Fibroblast of lung (primary cell): ENCODE measurements at regions not wholly inside any gene's neighbourhood (a gene's known extent, or its start where the extent isn't known, plus 50 kb on each side); places are given as distances from the start of the nearest gene placed in this dataset.

Experiments
- DNase-seq, 2 donors: peaks; one replicate each; pipeline versions ENCODE4 v3.0.0 to v3.0.0-alpha.2; 2010; ENCODE audit warnings: low read depth in 2 of 2
- H2AFZ ChIP-seq: 2 replicates; pipeline ENCODE4 v1.5.1; 2012; ENCODE audit warnings: low read length, control low read depth, inconsistent platforms
- H3K27ac ChIP-seq: 2 replicates; pipeline ENCODE4 v1.5.1; 2011; ENCODE audit warnings: low read length, control low read depth; ENCODE audit not compliant: insufficient read depth
- H3K27me3 ChIP-seq: 2 replicates; pipeline ENCODE4 v1.5.1; 2011; ENCODE audit warnings: mild to moderate bottlenecking, low read length; ENCODE audit not compliant: control insufficient read depth, insufficient read depth
- H3K36me3 ChIP-seq: 2 replicates; pipeline ENCODE4 v1.5.1; 2011; ENCODE audit warnings: low read length; ENCODE audit not compliant: control insufficient read depth, insufficient read depth
- H3K4me1 ChIP-seq: 2 replicates; pipeline ENCODE4 v1.5.1; 2011; ENCODE audit warnings: low read length; ENCODE audit not compliant: control insufficient read depth, insufficient read depth; ENCODE audit errors: extremely low read depth
- H3K4me2 ChIP-seq: 2 replicates; pipeline ENCODE4 v1.5.1; 2011; ENCODE audit warnings: low read length, control low read depth; ENCODE audit not compliant: insufficient read depth; ENCODE audit errors: extremely low read depth
- H3K4me3 ChIP-seq, 4 experiments: fragments of 200-600 bp in 1 of 4; sonication (generic) in 1 of 4; replicated peaks in 1 of 4; 2 replicates each; pipeline ENCODE4 v1.5.1; 2011 to 2016; ENCODE audit warnings: low read length in 4 of 4, low read depth in 3 of 4, mild to moderate bottlenecking in 3 of 4, control low read depth in 2 of 4, inconsistent platforms in 1 of 4, mixed read lengths in 1 of 4; ENCODE audit not compliant: insufficient read depth in 1 of 4; ENCODE audit errors: control extremely low read depth in 1 of 4
- H3K79me2 ChIP-seq: 2 replicates; pipeline ENCODE4 v1.5.1; 2012; ENCODE audit warnings: mild to moderate bottlenecking, low read length, inconsistent platforms; ENCODE audit not compliant: control insufficient read depth, insufficient read depth
- H3K9ac ChIP-seq: 2 replicates; pipeline ENCODE4 v1.5.1; 2011; ENCODE audit warnings: mild to moderate bottlenecking, low read length, control low read depth; ENCODE audit not compliant: insufficient read depth
- H3K9me3 ChIP-seq: 2 replicates; pipeline ENCODE4 v1.5.1; 2012; ENCODE audit warnings: low read depth, low read length; ENCODE audit not compliant: control insufficient read depth, insufficient read depth
- H4K20me1 ChIP-seq: 2 replicates; pipeline ENCODE4 v1.5.1; 2011; ENCODE audit warnings: low read length; ENCODE audit not compliant: control insufficient read depth, insufficient read depth; ENCODE audit errors: extremely low read depth
- EZH2 ChIP-seq: IDR thresholded peaks from 2 replicates; pipeline ENCODE4 v1.5.1; 2012; ENCODE audit warnings: low read length, control low read depth, mild to moderate bottlenecking; ENCODE audit errors: missing control alignments
- TF ChIP-seq, protein P1 (sequence below), 2 donors: IDR thresholded peaks in 1 of 2; conservative IDR thresholded peaks in 1 of 2; 1 replicate in 1 of 2; 2 replicates in 1 of 2; pipeline ENCODE4 v1.5.1; 2011 to 2012; ENCODE audit warnings: low read length in 2 of 2, control low read depth in 1 of 2, inconsistent platforms in 1 of 2, low read depth in 1 of 2, mild to moderate bottlenecking in 1 of 2

DNA sequence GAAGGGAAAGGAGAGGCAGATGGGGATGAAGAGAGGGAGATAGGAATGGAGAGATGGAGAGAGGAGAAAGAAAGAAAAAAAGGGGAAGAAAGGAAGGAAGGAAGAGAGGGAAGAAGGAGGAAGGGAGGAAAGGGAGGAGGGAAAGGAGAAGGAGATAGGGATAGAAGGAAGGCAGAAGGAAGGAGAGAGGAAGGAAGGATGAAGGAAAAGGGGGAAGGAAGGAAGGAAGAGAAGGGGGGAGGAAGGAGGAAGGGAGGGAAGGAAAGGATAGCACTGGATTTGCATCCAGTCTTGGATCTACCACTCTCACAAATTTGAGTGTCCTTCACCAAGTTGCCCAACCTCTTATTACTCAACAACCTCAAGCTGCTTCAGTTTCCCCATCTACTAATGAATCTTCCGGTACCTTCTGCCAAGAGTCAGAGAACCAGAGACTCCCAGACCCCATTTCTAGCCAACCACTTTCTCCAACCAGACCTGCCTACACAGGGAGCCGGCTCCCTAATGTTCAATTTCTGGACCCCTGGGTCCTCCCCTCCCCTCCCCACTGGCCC is 79.7 kb upstream of the FOXP4 start:
- no peaks in the 10 kb centered on the region for H3K9me3 ChIP-seq
- TF ChIP-seq, protein P1, sequence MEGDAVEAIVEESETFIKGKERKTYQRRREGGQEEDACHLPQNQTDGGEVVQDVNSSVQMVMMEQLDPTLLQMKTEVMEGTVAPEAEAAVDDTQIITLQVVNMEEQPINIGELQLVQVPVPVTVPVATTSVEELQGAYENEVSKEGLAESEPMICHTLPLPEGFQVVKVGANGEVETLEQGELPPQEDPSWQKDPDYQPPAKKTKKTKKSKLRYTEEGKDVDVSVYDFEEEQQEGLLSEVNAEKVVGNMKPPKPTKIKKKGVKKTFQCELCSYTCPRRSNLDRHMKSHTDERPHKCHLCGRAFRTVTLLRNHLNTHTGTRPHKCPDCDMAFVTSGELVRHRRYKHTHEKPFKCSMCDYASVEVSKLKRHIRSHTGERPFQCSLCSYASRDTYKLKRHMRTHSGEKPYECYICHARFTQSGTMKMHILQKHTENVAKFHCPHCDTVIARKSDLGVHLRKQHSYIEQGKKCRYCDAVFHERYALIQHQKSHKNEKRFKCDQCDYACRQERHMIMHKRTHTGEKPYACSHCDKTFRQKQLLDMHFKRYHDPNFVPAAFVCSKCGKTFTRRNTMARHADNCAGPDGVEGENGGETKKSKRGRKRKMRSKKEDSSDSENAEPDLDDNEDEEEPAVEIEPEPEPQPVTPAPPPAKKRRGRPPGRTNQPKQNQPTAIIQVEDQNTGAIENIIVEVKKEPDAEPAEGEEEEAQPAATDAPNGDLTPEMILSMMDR (conservative IDR thresholded peaks at IDR 0.05 in 1 of 2, IDR thresholded peaks at IDR 0.05 in 1 of 2; ENCODE audit: low read depth in 1 of 2, low read length in 2 of 2) = no peak
- TF ChIP-seq EZH2 = no peak
- H3K27ac ChIP-seq = no peak overlapping the region
- no peak for DNase-seq
- no peak overlapping the region for H3K4me3 ChIP-seq
- H3K79me2 ChIP-seq = no peaks in the 10 kb centered on the region
- no peak overlapping the region for H3K4me2 ChIP-seq
- H3K4me1 ChIP-seq = no peaks in the 10 kb centered on the region
- no peaks in the 10 kb centered on the region for H4K20me1 ChIP-seq
- peaks cover 14% of the 10 kb centered on the region for H3K27me3 ChIP-seq
- H3K9ac ChIP-seq = no peak overlapping the region
- no peak overlapping the region for H2AFZ ChIP-seq
- no peaks in the 10 kb centered on the region for H3K36me3 ChIP-seq

DNA sequence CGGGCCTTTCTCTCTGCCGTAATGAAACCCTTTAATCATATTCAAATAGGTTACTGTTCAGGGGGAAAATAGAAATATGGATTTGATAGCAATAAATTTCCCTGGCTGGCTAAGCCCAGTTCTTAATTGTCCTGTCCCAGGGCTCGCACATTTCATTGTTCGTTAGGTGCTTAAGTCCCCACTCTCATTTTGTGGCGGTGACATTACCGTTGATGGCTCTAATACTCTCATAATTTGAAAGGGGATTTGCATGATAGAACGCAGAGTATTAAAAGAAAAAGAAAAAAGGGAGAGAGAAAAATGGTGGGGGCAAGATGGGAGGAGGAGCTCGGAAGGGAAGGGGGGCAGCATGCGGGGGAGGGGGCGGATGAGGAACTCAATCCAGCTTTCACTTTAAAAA is 79.1 kb upstream of the FOXP4 start:
- TF ChIP-seq EZH2 = no peak
- TF ChIP-seq, protein P1 (conservative IDR thresholded peaks at IDR 0.05 in 1 of 2, IDR thresholded peaks at IDR 0.05 in 1 of 2; ENCODE audit: low read depth in 1 of 2, low read length in 2 of 2) = no peak
- Histone ChIP-seq H3K4me1 (no peaks in the 10 kb centered on the region), H3K4me3 (no peak overlapping the region), H2AFZ (no peak overlapping the region), H3K9ac (no peak overlapping the region), H3K9me3 (no peaks in the 10 kb centered on the region), H3K27me3 (peaks cover 14% of the 10 kb centered on the region), H3K79me2 (no peaks in the 10 kb centered on the region), H3K27ac (no peak overlapping the region), H3K4me2 (no peak overlapping the region), H4K20me1 (no peaks in the 10 kb centered on the region), H3K36me3 (no peaks in the 10 kb centered on the region)
- DNase-seq = no peak

- no peak overlapping the region for H3K4me3 ChIP-seq
- no peak overlapping the region for H3K27ac ChIP-seq
- H3K4me2 ChIP-seq = no peak overlapping the region
- H3K36me3 ChIP-seq = no peaks in the 10 kb centered on the region
- peaks cover 14% of the 10 kb centered on the region for H3K27me3 ChIP-seq
- H4K20me1 ChIP-seq = no peaks in the 10 kb centered on the region
- no peaks in the 10 kb centered on the region for H3K4me1 ChIP-seq
- H3K9ac ChIP-seq = no peak overlapping the region
- no peaks in the 10 kb centered on the region for H3K9me3 ChIP-seq
- TF ChIP-seq, protein P1 (conservative IDR thresholded peaks at IDR 0.05 in 1 of 2, IDR thresholded peaks at IDR 0.05 in 1 of 2; ENCODE audit: low read depth in 1 of 2, low read length in 2 of 2) = no peak
- no peak for TF ChIP-seq EZH2
- no peak for DNase-seq
- no peaks in the 10 kb centered on the region for H3K79me2 ChIP-seq
- no peak overlapping the region for H2AFZ ChIP-seq
Measured at GRCh38 chr6:41467627-41468404, 78.4 kb upstream of the FOXP4 start.
